Jurkat, Clone E6-1 (cell line): ENCODE measurements at regions not wholly inside any gene's neighbourhood (a gene's known extent, or its start where the extent isn't known, plus 50 kb on each side); places are given as distances from the start of the nearest gene placed in this dataset.

Source experiments
- DNase-seq: peaks from one replicate; pipeline ENCODE4 v3.0.0-alpha.2; 2011; ENCODE audit warnings: low read depth, low spot score
- H3K4me3 ChIP-seq: 2 replicates; pipeline ENCODE4 v1.5.1; 2011; ENCODE audit warnings: mild to moderate bottlenecking, low read length, control low read depth, moderate library complexity

DNA sequence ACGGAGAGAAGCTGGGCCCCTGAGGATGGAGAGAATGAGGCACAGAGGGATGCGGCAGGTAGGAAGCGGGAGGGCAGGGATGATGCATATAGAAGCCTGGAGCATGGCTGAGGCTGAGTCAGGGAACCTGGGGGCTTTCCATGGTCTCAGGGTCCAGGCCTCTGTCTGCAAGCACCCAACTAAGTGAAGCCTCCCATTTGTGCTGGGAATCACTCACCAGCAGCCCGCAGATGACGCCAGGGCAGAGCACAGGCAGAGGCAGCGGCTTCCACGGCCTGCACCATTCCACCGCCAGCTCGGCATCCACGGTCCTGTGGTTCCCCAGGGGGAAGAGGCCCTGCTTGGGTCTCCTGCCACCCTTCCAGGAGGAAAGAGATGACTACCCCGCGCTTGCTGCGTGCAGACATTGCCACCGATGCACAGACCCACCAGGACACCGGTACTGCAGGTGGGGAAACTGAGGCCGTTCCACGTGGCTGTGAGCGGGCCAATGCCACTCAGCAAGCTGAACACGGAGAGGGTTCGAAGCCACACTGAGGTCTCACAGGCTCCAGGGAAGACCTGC is 75.5 kb downstream of the NCOR2 start:
- no peak for DNase-seq
- no peak overlapping the region for H3K4me3 ChIP-seq

DNA sequence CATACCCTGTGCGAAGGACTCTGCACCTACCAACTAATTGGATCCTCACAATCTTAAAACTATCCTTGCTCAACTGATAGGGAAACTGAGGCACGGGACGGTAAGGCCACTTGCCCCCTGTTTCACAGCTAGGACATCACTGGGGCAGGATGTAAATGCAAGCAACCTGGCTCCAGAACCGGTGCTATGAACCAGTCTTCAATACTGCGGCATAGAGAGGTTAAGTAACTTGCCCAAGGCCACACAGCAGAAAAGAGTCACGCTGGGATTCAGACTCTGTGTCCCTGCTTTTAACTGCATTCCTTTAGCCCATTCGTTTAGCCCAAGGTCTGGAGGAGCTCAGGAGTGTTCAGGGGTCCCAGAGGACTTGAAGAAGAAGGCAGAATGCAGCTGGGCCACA is 76.1 kb downstream of the NCOR2 start:
- H3K4me3 ChIP-seq, result no peak overlapping the region
- no peak for DNase-seq

DNA sequence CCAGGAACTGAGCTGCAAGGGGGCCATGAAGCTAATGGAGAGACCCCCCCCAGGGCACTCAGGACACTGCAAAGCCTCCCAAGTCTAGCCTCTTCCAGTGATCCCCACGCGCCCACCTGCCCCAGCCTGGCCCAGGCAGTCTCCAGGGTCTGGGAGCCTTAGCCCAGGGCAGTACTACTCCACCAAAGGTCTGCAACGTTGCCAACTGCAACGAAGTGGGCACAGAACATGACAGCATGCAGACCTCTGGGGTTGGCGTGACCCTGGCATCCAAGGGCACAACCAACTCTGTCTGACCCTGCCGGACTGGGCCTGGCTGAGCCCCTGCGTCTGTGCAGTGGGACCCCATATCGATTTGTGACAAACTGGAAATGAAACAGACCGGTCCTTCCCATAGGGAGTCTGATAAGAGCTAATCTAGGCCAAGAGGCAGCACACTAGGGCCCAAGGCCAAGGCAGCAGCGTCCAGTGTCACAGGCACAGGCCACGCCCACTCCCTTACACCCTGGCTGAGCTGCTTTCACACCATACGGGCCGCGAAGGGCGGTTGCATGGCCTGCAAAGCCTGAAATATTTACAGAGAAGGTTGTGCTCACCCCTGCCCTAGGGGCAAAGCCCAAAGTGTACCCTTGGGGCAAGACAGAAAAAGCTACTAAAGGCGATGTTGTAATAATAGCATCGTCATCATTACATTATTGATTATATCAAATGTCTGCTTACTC is 76.7 kb downstream of the NCOR2 start:
- no peak overlapping the region for H3K4me3 ChIP-seq
- DNase-seq, result no peak

DNA sequence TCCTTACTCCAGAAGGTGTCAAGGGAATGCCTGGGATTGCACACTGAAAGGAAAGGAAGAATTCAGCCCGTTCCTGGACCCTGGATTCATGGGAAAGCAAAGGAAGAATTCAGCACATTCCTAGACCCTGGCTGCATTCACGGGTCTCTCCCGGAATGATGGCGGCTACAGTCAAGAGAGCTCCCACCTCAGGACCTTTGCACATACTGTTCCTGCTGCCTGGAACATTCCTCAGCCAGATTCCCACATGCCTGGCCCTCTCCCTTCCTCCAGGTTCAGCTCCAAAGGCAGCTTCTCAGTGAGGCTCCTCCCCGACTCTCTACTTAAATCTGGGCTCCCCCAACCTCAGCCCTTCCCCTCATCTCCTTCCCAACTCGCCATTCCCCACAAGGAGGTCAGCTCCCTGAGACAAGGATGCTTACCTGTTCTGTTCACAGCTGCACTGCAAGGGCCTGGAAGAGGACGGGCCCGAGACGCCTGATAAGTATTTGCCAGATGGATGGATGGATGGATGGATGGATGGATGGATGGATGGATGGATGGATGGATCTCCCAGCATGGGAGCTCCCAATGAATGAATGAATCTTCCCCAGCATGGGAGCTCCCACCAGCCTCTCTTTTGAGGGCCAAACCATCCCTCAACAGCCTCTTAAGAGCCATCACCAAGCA is 77.4 kb downstream of the NCOR2 start:
- no peak for DNase-seq
- H3K4me3 ChIP-seq, result no peak overlapping the region

DNA sequence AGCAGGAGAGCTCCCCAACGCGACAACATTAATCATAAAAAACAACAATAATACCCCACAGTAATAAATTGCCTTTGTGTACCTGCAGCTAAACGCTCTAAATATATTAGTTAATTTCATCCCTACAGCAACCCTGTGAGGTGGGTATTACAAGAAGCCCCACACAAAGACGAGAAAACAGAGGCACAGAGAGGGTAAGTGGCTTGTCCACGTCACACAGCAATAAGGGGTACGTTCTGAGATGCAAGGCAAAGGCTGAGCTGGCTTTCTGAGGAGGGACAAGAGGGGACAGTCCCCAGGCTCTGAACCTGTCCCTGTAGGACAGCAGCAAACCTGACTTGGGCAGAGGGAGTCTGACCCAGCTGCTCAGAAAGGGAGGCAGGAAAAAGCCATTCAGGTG is 78.2 kb downstream of the NCOR2 start:
- no peak for DNase-seq

DNA sequence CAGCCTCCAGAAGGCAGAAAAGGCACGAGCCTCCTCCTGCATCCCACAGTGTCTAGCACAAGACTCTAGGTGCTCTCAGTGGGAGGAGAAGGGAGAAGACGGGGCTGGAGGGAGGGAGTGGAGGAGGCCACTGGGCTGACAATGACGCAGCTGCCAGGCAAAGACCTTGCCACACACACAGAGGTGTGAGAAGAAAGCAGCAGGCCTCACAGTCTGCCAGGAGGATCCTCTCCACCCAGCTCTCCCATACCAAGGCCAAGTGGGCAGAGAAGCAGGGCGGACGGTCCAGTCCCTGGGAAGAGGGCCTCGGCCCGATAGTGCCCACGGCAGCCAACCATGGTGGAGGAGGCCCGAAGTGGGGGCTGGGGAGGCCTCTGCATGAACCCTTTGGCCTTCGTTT is 78.9 kb downstream of the NCOR2 start:
- DNase-seq, result no peak
- no peak overlapping the region for H3K4me3 ChIP-seq

More for the DNA sequence above, 78.2 kb downstream of the NCOR2 start:
- H3K4me3 ChIP-seq, result no peak overlapping the region

DNA sequence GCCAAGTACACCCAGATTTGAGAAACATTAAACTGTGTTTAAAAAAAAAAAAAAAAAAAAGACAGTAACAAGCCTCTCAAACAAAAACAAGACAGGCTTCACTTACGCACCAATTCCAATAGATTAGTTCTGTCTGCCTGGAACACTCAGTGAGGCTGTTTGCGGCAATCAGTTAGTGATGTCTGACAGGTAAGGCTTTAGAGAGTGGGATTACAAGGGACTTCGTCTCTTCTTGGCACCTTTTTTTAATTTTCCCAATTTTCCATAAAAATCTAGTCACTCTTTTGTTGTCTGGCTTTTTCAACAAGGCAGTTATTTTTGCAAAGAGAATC is 79.6 kb downstream of the NCOR2 start:
- H3K4me3 ChIP-seq, result no peak overlapping the region
- no peak for DNase-seq

DNA sequence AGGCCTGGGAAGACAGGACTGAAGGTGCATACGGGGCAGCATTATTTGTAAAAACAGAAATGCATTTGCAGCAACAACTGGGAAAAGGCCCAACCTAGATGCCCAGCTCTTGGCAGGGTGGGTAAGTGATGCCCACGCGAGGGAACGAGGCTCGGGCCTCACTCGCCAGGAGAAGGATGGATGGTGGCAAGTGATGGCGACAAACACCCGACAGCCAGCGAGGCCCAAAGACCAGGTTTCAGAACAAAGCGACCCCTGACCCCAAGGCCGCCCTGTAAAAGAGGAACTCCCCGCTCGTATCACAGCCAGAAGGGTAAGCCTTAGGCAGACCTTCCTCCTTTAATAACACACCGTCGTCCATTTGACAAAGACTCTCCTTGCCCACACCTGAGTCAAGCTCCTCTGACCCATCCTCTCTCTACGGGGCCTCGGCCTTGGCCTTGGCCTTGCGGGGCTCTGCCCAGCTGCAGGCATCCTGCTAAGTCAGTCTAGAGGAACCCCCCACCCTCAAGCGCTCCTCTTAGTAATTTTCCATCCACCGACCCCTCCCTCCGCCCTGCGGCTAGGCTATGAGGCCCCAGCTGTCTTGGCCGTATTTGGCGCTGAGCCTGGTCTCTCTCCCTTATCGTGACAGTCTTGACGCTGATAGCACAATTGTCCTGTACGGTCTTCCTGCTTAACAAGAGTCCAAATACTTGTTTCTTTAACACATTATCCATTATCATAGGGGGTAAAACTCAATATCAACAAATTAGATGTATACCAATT is 80.2 kb downstream of the NCOR2 start:
- H3K4me3 ChIP-seq, result no peak overlapping the region
- DNase-seq, result no peak

DNA sequence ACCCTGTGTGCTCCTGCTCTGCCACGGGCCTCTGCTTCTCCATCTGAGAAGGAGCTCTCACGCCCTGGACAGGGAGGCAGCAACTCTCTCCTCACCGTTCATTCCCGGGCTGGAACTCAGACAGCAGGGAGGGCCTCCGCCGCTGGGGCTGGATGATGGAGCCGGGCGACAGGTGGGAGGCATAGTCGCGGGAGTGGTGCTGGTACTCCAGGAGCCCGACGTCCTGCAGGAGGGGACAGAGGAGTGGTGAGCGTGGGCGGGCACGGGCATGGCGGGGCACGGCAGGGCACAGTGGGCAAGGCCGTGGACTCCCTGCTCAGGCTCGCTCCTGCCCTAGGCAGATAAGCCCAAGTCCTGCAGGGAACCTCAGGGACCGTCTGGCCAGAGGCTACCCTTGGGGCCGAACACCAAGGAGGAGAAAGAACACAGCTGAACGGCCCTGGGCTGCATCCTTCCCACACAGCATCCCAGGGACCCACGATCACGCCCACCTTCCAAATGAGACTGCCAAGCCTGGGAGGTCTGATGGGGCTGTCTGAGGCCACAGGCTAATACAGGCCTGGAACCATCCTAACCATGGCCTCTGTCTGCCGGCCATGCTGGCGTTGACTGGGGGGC is 81.0 kb downstream of the NCOR2 start:
- no peak for DNase-seq
- H3K4me3 ChIP-seq, result no peak overlapping the region

DNA sequence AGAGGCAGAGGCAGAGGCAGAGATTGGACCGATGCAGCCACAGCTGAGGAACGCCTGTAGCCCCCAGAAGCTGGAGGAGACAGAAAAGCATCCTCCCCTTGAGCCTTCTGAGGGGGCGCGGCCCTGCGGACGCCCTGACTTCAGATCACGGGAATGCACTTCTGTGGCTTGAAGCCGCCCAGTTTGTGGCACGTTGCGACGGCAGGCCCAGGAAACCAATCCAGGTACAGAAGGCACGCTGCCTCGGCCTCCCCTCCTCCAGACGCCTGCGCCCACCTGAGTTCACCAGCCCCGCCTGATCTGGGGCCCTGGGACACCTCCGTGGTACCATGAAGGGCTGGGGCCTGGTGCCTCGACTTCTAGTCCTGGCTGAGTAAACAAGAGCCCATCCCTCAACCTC is 82.0 kb downstream of the NCOR2 start:
- no peak for DNase-seq
- H3K4me3 ChIP-seq, result no peak overlapping the region

DNA sequence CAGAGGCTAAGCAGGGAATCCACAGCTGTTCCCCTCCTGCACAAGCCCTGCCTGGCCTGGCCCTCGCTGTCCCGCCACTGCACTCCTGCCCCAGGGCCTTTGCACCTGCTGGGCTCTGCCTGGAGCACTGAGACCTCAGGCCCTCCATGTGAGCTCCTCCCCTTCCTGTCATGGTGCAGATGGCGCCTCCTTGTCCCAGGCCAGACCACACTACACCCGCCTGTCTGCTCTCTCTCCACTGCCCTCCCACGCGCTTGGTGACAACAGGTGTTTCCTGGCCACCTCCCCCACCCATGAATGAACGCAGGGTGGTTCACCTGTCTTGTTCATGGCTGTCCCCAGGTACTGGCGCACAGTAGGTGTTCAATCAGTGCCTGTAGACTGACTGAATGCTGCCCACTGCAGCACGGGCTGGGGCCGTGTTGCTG is 82.9 kb downstream of the NCOR2 start:
- DNase-seq, result peak; percentile 69
- H3K4me3 ChIP-seq, result no peak overlapping the region

DNA sequence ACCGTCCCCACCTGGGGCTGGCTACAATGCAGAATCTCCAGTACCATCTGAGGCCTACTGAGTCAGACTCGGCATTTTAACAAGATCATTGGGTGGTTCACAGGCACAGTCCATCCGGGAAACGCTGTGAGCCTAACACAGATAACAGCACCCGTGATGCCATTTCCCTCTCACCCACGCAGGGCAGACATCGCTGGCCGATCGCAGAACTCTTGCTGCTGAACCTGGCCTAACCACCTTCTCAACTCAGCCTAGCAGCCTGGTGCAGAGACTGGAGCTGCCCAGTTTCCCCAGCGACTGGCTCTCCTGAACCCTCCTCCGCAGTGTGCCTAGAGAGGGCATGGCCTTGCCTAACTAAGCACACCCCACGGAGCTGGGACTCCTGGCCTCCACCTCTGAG is 83.3 kb downstream of the NCOR2 start:
- no peak overlapping the region for H3K4me3 ChIP-seq

DNA sequence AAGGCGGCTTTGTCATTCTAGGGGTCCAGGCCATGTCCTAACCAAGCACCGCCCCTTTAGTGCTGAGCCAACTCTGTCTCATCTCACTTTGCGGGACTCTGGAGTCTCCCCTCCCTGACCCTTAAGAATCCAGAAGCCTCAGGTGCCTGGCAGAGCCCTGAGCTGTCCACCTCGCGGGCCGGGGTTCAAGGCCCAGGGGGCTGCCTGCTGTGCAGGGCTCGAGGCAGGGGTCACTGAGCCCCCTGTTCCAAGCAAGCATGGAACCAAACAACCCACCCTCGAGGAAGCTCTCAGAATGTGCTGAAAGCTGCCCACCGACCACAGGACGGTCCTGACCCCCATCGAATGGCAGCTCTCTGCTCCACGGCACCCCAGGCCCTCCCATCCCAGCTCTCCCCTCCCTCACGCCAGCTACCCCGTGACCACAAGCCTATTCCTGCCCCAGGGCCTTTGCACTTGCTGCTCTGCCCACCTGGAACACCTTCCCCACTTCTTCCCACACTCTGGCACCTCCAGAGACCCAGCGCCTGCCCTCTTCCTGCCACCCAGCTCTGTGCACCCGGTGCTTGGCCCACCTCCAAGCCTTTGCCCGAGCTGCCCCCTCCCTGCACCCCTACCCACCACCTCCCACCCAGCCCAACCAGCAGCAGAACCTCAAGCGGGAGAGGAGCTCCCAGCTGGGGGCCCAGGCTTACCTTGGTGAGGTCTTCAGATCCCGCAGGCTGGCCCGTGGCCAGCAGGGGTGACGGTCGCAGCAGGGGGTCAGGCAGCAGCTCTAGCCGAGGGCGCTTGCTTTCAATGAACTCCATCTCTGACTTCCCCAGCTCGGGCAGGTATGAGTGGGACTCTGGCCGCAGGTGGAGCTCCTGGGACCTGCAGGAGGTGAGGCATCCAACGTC is 84.3 kb downstream of the NCOR2 start:
- DNase-seq, result no peak
- H3K4me3 ChIP-seq, result no peak overlapping the region

More for the DNA sequence above, 83.3 kb downstream of the NCOR2 start:
- DNase-seq, result no peak

DNA sequence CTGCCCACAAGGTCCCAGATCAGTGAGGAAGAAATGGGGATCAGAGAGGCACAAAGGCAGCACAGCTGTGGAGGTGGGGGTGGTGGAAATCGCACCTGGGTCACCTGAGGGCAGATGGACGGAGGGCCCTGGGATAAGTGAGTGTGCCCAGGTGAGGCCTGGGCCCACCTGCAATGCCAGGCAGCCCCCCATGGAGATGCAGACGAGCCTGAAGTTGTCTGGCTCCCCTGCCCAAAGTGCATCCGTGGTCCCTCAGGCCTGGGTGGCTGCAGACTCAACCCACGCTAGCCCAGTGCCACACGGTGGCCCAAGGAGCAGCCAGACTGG is 84.9 kb downstream of the NCOR2 start:
- no peak for DNase-seq
- H3K4me3 ChIP-seq, result no peak overlapping the region

DNA sequence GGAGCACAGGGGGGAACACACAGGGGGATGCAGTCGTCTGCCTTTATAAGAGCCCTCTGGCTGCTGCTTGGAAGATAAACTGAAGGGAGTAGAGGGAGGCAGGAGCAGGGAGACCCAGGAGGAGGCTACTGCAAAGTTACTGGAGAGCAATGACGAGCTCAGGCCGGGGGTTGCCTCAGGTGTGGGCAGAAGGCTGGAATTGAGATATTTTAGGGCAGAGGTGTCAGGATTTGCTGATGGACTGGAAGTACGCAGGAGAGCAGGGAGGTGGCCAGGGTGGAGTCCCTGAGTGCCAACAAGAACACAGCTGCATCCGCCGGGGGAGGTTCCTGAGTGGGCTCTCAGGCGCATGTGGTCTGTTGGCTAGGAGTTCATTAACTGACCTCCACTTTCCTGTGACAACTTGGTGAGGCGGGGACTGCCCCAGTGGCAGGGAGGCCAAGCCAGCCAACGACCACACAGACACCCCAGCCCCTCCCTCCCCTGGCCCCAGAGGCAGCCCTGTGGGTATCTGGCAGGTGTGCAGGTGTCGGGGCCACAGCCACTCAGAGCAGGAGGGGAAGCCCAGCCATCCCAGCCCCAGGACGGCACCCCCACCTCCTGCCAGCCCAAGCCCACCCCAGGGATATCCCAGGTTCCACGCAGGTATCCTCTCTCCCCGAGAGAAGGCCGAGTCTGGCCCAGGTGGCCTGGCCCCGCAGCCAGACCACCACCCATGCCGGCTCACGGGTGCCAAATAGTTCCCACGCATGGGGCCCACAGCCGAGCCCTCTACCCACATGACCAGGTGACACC is 85.4 kb downstream of the NCOR2 start:
- DNase-seq, result no peak
- H3K4me3 ChIP-seq, result no peak overlapping the region

DNA sequence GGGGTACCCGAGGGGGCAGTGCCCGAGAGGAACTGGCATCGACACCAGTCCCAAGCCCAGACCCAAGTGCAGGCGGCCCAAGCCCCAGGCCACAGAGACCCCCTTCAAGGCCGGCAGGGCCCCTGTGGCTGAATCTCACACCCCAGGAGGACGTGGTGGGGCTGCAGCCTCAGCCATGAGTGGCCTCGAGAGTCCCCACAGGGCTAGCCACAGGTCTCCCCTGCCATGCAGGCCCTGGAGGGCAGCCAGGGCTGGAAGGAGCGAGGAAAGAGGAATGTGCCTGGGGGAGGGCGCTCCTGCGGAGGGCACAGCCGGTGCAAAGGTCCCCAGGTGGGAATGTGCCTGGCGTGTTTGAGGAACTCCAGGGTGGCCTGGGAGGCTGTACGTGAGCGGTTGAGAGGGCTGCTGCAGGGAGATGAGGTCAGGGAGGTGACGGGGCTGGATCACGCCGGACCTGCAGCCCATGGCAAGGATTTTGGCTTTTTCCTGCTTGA is 86.1 kb downstream of the NCOR2 start:
- DNase-seq, result no peak

DNA sequence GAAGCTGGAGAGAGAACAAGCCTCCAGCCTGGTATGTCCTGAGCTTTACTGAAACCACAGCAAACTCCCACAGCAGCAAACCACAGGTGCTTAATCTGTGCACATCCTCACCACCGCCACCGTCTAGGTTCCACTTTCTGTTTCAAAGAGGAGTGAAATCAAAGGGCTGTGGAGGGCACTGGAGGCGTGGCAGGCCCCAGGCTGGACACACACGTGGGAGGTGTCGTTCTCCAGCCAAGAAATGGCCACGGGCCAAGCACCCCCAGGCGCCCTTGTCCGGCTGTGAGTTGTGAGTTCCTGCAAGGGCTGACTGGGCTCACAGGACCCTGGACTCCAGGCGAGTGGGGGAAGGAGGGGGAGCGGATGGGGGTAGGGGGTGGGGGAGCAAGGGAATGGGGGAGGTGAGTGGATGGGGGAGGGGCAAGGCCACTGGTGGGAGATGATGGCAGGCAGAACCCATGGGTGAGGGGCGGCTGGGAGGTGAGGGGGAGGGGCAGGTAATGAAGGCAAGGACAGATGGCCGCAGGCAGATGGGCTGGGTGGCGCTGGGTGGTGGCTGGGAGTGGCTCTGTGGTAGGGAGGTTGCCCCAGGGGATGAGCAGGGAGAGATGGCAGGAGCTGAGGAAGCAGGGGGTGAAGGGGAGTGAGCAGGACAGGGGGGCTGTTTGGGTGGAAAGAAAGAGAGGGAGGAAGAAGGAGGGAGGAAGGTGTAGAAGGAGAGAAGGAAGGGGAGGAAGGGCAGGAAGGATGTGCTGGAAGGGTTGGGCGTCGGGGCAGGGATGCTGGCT is 86.7 kb downstream of the NCOR2 start:
- DNase-seq, result peak; percentile 91
- no peak overlapping the region; the same call in 1 of the 2 replicates for H3K4me3 ChIP-seq

More for the DNA sequence above, 86.1 kb downstream of the NCOR2 start:
- no peak overlapping the region for H3K4me3 ChIP-seq
